AG04449 (cell line): ENCODE measurements at regions not wholly inside any gene's neighbourhood (a gene's known extent, or its start where the extent isn't known, plus 50 kb on each side); places are given as distances from the start of the nearest gene placed in this dataset.

Source experiments
- CTCF ChIA-PET: fragments of 350-600 bp; formaldehyde crosslinking; extraction: SDS; loops from one replicate; lab custom pipeline; 2021; ENCODE audit warnings: antibody characterized with exemption; lab: Yijun Ruan, JAX
- POLR2A ChIA-PET: fragments of 400-600, 350-600 bp; formaldehyde crosslinking; extraction: SDS; loops from one replicate; lab custom pipeline; 2020; ENCODE audit warnings: antibody characterized with exemption, inconsistent platforms; lab: Yijun Ruan, JAX
- DNase-seq: peaks from one replicate; pipeline ENCODE4 v3.0.0-alpha.2; 2010; ENCODE audit warnings: low read depth, low spot score
- H3K4me3 ChIP-seq: 2 replicates; pipeline ENCODE4 v1.5.1; 2011; ENCODE audit warnings: low read depth, mild to moderate bottlenecking, control low read depth, low read length
- TF ChIP-seq, protein P1 (sequence below): IDR thresholded peaks from one replicate; pipeline ENCODE4 v1.5.1; 2011; ENCODE audit warnings: mild to moderate bottlenecking, moderate library complexity, low read length, control low read depth, inconsistent platforms; ENCODE audit not compliant: insufficient read depth; ENCODE audit errors: missing control alignments

DNA sequence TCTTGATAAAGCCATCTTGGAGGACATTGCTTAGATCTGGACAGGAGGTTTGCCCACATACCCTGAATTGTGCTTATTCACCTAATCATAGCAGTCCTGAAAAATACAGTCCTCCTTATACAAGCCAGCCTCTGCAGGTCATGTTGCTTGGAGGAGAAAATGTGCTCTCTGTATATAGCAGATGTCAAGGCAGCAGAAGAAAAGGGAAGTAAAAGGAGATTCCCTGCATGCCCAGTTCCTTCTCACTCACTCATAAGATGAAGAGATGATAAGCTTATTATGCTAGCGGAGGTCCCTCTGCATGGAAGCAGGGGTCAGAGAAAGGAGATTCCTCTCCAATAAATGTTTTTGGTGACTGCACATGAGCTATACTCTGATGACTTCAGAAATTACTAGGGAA is 458.8 kb upstream of the ZMIZ1 start:
- no peak for DNase-seq
- CTCF ChIA-PET, result interaction anchor here (0.6 kb wide), 1 partner anchor 378 kb away, joined by 3 read pairs; no protein-coding TSS in a partner anchor
- H3K4me3 ChIP-seq, result no peak overlapping the region
- TF ChIP-seq, protein P1, sequence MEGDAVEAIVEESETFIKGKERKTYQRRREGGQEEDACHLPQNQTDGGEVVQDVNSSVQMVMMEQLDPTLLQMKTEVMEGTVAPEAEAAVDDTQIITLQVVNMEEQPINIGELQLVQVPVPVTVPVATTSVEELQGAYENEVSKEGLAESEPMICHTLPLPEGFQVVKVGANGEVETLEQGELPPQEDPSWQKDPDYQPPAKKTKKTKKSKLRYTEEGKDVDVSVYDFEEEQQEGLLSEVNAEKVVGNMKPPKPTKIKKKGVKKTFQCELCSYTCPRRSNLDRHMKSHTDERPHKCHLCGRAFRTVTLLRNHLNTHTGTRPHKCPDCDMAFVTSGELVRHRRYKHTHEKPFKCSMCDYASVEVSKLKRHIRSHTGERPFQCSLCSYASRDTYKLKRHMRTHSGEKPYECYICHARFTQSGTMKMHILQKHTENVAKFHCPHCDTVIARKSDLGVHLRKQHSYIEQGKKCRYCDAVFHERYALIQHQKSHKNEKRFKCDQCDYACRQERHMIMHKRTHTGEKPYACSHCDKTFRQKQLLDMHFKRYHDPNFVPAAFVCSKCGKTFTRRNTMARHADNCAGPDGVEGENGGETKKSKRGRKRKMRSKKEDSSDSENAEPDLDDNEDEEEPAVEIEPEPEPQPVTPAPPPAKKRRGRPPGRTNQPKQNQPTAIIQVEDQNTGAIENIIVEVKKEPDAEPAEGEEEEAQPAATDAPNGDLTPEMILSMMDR, result no peak
- POLR2A ChIA-PET, result no interaction called here

- ChIA-PET CTCF (no interaction called here), POLR2A (no interaction called here)
- TF ChIP-seq, protein P1, result no peak
- H3K4me3 ChIP-seq, result no peak overlapping the region
- DNase-seq, result no peak
Measured at GRCh38 chr10:78613132-78613531, 455.6 kb upstream of the ZMIZ1 start.

DNA sequence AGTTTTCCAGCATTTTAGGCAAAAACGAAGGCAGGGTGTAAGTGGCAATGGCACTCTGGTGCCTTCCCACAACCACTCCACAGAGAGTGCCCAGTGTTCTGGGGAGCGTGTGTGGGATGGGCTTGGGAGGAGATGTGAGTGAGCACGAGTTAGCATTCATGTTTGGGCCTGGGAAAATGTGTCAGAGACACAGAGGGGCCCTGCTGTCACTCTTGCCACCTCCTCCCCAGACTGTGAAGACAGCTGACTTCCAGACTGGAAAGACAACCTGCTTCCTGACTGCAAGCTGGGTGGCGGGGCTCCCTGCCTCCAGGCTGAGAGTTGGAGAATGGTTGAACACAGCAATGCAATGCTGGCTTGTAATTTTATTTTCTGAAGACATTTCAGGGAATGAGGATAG is 454.5 kb upstream of the ZMIZ1 start:
- CTCF ChIA-PET, result no interaction called here
- H3K4me3 ChIP-seq, result no peak overlapping the region
- DNase-seq, result no peak
- TF ChIP-seq, protein P1, result no peak
- POLR2A ChIA-PET, result no interaction called here

DNA sequence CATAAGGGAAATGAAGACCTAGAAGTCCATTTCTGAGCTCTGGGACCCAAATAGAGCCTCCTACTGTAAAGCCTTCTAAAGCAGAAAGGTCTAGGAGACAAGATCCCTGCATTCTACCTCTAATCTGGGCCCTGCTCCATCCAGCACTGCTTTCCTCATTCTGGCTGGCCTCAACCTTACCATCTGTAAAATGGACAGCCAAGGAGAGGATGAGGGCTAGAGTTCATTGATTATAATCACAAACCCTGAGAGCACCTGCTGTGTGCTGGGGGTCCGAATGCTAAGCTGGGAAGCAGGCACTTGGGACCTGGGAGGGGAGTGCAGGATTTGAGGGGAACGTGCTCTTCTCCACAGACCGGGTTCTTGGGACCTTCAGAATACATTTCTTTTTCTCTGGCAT is 454.0 kb upstream of the ZMIZ1 start:
- no peak for DNase-seq
- CTCF ChIA-PET, result no interaction called here
- TF ChIP-seq, protein P1, result no peak
- POLR2A ChIA-PET, result no interaction called here
- H3K4me3 ChIP-seq, result no peak overlapping the region

DNA sequence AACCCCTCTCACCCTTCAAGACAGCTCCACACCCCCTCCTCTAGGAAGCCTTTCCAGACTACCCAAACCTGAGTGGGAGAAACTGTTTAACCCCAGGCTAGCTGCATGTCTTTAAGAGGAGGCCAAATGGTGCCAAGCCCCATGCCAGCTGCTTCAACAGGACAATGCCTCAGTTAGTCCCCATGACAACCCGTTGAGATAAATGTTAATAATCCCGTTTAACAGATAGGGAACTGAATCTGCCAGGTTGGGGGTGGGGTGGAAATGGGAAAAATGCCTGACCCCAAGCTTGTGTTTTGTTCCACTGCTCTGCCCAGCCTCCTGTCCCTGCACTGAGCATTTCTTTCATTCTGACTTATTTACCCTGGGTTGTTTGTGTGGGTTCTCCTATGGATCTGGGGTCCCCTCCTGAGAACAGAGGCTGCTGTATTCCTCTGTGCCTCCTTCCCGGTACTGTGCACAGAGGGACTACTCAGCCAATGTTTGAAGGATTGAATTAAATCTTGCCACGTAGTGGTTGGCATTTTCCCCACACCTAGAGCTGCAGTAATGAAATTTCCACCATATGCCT is 452.6 kb upstream of the ZMIZ1 start:
- ChIA-PET POLR2A (no interaction called here), CTCF (no interaction called here)
- no peak for DNase-seq
- H3K4me3 ChIP-seq, result no peak overlapping the region
- TF ChIP-seq, protein P1, result no peak

- TF ChIP-seq, protein P1, result no peak
- no peak for DNase-seq
- H3K4me3 ChIP-seq, result no peak overlapping the region
- ChIA-PET CTCF (no interaction called here), POLR2A (no interaction called here)
Measured at GRCh38 chr10:78617115-78617514, 451.7 kb upstream of the ZMIZ1 start.
